ENCODE measurements at regions not wholly inside any gene's neighbourhood (a gene's known extent, or its start where the extent isn't known, plus 50 kb on each side); places are given as distances from the start of the nearest gene placed in this dataset.

- TF ChIP-seq EP300 (IDR thresholded peaks at IDR 0.05; ENCODE audit: borderline replicate concordance in 1 of 2, low read depth in 1 of 2, low read length in 1 of 2) (no peak), CTCF (IDR thresholded peaks at IDR 0.05) (no peak), SMC3 (IDR thresholded peaks at IDR 0.05; ENCODE audit: low read depth, low read length) (no peak), YY1 (IDR thresholded peaks at IDR 0.05; ENCODE audit: low read depth) (no peak), IRF3 (IDR thresholded peaks at IDR 0.05; ENCODE audit: low read depth, low read length) (no peak)
These were observed 262.8 kb downstream of the RWDD3 start for GRCh38 chr1:95496773-95497172.

Measured in SK-N-SH (cell line).